ENCODE measurements at regions not wholly inside any gene's neighbourhood (a gene's known extent, or its start where the extent isn't known, plus 50 kb on each side); places are given as distances from the start of the nearest gene placed in this dataset.

DNA sequence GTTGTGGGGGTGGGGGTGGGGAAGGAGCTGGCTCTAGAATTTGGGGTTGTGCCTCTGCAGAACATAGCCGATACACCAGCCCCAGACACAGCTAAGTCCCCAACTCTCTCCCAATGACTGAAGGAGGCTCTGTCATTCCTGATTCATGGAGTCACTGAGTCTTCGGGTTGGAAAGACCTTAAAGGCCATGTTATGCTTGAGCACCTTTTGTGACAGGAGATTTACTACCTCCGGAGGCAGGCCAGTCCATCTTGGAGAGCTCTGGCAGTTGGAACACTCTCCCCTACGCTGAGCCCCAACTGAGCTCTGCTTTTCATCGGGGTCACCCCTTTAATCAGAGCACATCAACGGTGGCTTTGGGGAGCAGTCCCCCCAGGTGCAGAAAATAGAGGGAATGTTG is 284.4 kb upstream of the GJB5 start (continued):
- TF ChIP-seq, protein P1, sequence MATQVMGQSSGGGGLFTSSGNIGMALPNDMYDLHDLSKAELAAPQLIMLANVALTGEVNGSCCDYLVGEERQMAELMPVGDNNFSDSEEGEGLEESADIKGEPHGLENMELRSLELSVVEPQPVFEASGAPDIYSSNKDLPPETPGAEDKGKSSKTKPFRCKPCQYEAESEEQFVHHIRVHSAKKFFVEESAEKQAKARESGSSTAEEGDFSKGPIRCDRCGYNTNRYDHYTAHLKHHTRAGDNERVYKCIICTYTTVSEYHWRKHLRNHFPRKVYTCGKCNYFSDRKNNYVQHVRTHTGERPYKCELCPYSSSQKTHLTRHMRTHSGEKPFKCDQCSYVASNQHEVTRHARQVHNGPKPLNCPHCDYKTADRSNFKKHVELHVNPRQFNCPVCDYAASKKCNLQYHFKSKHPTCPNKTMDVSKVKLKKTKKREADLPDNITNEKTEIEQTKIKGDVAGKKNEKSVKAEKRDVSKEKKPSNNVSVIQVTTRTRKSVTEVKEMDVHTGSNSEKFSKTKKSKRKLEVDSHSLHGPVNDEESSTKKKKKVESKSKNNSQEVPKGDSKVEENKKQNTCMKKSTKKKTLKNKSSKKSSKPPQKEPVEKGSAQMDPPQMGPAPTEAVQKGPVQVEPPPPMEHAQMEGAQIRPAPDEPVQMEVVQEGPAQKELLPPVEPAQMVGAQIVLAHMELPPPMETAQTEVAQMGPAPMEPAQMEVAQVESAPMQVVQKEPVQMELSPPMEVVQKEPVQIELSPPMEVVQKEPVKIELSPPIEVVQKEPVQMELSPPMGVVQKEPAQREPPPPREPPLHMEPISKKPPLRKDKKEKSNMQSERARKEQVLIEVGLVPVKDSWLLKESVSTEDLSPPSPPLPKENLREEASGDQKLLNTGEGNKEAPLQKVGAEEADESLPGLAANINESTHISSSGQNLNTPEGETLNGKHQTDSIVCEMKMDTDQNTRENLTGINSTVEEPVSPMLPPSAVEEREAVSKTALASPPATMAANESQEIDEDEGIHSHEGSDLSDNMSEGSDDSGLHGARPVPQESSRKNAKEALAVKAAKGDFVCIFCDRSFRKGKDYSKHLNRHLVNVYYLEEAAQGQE (IDR thresholded peaks at IDR 0.05; ENCODE audit: unreplicated experiment) = no peak
- TF ChIP-seq POLR2AphosphoS5 (IDR thresholded peaks at IDR 0.05; ENCODE audit: low read depth) (no peak), EZH2 (IDR thresholded peaks at IDR 0.05; ENCODE audit: low read depth, unreplicated experiment) (no peak), EZH2phosphoT487 (IDR thresholded peaks at IDR 0.05; ENCODE audit: unreplicated experiment) (no peak), NANOG (IDR thresholded peaks at IDR 0.05; ENCODE audit: borderline replicate concordance) (no peak)
- TF ChIP-seq, protein P2, sequence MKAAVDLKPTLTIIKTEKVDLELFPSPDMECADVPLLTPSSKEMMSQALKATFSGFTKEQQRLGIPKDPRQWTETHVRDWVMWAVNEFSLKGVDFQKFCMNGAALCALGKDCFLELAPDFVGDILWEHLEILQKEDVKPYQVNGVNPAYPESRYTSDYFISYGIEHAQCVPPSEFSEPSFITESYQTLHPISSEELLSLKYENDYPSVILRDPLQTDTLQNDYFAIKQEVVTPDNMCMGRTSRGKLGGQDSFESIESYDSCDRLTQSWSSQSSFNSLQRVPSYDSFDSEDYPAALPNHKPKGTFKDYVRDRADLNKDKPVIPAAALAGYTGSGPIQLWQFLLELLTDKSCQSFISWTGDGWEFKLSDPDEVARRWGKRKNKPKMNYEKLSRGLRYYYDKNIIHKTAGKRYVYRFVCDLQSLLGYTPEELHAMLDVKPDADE (IDR thresholded peaks at IDR 0.05) = no peak

DNA sequence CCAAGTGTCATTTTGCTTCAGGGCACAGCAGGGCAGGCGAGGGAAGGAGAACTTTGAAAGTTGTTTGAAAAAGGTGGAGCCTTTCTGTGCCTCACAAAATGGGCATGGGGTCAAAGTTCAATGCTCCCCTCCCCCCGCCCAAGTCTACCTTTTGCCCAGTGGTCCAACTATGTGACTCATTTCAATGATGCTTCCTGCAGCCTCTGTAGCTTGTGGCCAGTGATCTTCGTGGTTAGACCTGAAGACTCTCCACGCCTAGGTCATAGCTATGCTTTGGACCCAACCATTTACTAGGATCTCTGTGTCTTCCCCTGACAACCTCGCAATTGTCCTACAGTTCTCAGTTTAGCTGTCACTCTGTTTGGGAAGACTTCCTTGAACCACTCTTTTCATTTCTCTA is 280.3 kb upstream of the GJB5 start:
- peaks cover 10% of the 10 kb centered on the region; the same call in 1 of the 2 replicates for H3K4me1 ChIP-seq (ENCODE audit: insufficient read depth)
- no peak overlapping the region for H3K4me3 Mint-ChIP-seq
- TF ChIP-seq, protein P2 (IDR thresholded peaks at IDR 0.05) = no peak
- TF ChIP-seq JUNB (IDR thresholded peaks at IDR 0.05; ENCODE audit: unreplicated experiment) (no peak), EZH2phosphoT487 (IDR thresholded peaks at IDR 0.05; ENCODE audit: unreplicated experiment) (no peak), EZH2 (IDR thresholded peaks at IDR 0.05; ENCODE audit: low read depth, unreplicated experiment) (no peak), ZNF331 (CRISPR knock-in tag; IDR thresholded peaks at IDR 0.05; ENCODE audit: low read depth) (no peak), POLR2AphosphoS5 (IDR thresholded peaks at IDR 0.05; ENCODE audit: low read depth) (no peak), ZNF114 (CRISPR knock-in tag; IDR thresholded peaks at IDR 0.05) (no peak), STAT1 (IDR thresholded peaks at IDR 0.05; ENCODE audit: unreplicated experiment) (no peak)
- TF ChIP-seq, protein P3, sequence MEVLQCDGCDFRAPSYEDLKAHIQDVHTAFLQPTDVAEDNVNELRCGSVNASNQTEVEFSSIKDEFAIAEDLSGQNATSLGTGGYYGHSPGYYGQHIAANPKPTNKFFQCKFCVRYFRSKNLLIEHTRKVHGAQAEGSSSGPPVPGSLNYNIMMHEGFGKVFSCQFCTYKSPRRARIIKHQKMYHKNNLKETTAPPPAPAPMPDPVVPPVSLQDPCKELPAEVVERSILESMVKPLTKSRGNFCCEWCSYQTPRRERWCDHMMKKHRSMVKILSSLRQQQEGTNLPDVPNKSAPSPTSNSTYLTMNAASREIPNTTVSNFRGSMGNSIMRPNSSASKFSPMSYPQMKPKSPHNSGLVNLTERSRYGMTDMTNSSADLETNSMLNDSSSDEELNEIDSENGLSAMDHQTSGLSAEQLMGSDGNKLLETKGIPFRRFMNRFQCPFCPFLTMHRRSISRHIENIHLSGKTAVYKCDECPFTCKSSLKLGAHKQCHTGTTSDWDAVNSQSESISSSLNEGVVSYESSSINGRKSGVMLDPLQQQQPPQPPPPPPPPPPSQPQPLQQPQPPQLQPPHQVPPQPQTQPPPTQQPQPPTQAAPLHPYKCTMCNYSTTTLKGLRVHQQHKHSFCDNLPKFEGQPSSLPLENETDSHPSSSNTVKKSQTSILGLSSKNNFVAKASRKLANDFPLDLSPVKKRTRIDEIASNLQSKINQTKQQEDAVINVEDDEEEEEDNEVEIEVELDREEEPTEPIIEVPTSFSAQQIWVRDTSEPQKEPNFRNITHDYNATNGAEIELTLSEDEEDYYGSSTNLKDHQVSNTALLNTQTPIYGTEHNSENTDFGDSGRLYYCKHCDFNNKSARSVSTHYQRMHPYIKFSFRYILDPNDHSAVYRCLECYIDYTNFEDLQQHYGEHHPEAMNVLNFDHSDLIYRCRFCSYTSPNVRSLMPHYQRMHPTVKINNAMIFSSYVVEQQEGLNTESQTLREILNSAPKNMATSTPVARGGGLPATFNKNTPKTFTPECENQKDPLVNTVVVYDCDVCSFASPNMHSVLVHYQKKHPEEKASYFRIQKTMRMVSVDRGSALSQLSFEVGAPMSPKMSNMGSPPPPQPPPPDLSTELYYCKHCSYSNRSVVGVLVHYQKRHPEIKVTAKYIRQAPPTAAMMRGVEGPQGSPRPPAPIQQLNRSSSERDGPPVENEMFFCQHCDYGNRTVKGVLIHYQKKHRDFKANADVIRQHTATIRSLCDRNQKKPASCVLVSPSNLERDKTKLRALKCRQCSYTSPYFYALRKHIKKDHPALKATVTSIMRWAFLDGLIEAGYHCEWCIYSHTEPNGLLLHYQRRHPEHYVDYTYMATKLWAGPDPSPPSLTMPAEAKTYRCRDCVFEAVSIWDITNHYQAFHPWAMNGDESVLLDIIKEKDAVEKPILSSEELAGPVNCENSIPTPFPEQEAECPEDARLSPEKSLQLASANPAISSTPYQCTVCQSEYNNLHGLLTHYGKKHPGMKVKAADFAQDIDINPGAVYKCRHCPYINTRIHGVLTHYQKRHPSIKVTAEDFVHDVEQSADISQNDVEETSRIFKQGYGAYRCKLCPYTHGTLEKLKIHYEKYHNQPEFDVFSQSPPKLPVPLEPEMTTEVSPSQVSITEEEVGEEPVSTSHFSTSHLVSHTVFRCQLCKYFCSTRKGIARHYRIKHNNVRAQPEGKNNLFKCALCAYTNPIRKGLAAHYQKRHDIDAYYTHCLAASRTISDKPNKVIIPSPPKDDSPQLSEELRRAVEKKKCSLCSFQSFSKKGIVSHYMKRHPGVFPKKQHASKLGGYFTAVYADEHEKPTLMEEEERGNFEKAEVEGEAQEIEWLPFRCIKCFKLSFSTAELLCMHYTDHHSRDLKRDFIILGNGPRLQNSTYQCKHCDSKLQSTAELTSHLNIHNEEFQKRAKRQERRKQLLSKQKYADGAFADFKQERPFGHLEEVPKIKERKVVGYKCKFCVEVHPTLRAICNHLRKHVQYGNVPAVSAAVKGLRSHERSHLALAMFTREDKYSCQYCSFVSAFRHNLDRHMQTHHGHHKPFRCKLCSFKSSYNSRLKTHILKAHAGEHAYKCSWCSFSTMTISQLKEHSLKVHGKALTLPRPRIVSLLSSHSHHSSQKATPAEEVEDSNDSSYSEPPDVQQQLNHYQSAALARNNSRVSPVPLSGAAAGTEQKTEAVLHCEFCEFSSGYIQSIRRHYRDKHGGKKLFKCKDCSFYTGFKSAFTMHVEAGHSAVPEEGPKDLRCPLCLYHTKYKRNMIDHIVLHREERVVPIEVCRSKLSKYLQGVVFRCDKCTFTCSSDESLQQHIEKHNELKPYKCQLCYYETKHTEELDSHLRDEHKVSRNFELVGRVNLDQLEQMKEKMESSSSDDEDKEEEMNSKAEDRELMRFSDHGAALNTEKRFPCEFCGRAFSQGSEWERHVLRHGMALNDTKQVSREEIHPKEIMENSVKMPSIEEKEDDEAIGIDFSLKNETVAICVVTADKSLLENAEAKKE (CRISPR knock-in tag; IDR thresholded peaks at IDR 0.05) = no peak
- TF ChIP-seq, protein P4, sequence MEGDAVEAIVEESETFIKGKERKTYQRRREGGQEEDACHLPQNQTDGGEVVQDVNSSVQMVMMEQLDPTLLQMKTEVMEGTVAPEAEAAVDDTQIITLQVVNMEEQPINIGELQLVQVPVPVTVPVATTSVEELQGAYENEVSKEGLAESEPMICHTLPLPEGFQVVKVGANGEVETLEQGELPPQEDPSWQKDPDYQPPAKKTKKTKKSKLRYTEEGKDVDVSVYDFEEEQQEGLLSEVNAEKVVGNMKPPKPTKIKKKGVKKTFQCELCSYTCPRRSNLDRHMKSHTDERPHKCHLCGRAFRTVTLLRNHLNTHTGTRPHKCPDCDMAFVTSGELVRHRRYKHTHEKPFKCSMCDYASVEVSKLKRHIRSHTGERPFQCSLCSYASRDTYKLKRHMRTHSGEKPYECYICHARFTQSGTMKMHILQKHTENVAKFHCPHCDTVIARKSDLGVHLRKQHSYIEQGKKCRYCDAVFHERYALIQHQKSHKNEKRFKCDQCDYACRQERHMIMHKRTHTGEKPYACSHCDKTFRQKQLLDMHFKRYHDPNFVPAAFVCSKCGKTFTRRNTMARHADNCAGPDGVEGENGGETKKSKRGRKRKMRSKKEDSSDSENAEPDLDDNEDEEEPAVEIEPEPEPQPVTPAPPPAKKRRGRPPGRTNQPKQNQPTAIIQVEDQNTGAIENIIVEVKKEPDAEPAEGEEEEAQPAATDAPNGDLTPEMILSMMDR (conservative IDR thresholded peaks at IDR 0.05; ENCODE audit: low read depth in 2 of 2) = no peak
- H3K27ac Mint-ChIP-seq = no peak overlapping the region
- H3K9me3 Mint-ChIP-seq = no peaks in the 10 kb centered on the region
- no peaks in the 10 kb centered on the region for H3K36me3 Mint-ChIP-seq (ENCODE audit: low read depth)
- no peaks in the 10 kb centered on the region for H3K27me3 ChIP-seq (ENCODE audit: insufficient read depth)
- peaks cover 6% of the 10 kb centered on the region for H3K27me3 Mint-ChIP-seq (ENCODE audit: insufficient read depth, low read depth, poor library complexity)
- H2AFZ ChIP-seq = no peak overlapping the region
- no peak overlapping the region for H3K27ac ChIP-seq (ENCODE audit: low read depth)
- ATAC-seq (no peak), DNase-seq (ENCODE audit: low spot score) (no peak)
- no peaks in the 10 kb centered on the region for H4K20me1 ChIP-seq (replicated peaks; ENCODE audit: insufficient read depth)
- H3K4me3 ChIP-seq = no peak overlapping the region
- no peaks in the 10 kb centered on the region for H3F3A ChIP-seq (replicated peaks; ENCODE audit: low read depth)
- H3K4me1 Mint-ChIP-seq = peaks cover 18% of the 10 kb centered on the region
- H3K36me3 ChIP-seq (ENCODE audit: insufficient read depth) = no peaks in the 10 kb centered on the region
- H3K4me2 ChIP-seq = no peak overlapping the region
- no peaks in the 10 kb centered on the region for H3K79me2 ChIP-seq (replicated peaks; ENCODE audit: insufficient read depth)
- no peaks in the 10 kb centered on the region for H3K9me2 ChIP-seq (ENCODE audit: insufficient read depth)

All from GM23338 (cell line).